ENCODE measurements at regions not wholly inside any gene's neighbourhood (a gene's known extent, or its start where the extent isn't known, plus 50 kb on each side); places are given as distances from the start of the nearest gene placed in this dataset.

DNA sequence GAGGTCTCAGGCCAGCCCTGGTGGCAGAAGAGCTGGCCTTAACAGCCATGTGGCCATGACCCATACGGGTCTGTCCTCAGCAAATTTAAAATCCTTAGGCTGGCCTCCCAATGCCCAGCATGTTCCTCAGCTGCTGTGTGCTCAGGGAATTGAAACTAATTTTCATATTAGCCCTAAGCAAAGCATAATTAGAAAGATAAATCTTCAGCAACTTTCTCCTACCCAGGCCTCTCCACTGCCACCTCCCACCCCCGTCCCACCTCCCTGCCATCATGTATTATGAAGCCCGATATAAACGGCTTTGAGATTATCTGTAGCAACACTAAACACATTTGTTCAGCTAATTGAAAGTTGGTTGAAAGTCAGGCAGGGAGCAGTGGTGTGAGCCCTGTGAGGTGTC, 178.8 kb upstream of the NTM start:
- Histone ChIP-seq H3K9ac (ENCODE audit: extremely low read depth, insufficient read length, low read length) (no peak overlapping the region), H2BK5ac (ENCODE audit: insufficient read length, low read length) (no peak overlapping the region), H3K27me3 (ENCODE audit: insufficient read depth, low read length) (no peaks in the 10 kb centered on the region), H4K8ac (replicated peaks; ENCODE audit: insufficient read length, low read depth, low read length) (no peak overlapping the region), H2BK120ac (ENCODE audit: low read depth, low read length, poor library complexity, severe bottlenecking) (no peak overlapping the region), H2BK20ac (ENCODE audit: low read depth, low read length, poor library complexity, severe bottlenecking) (no peak overlapping the region), H3K18ac (ENCODE audit: insufficient read length, low read depth, low read length) (no peak overlapping the region), H4K5ac (ENCODE audit: insufficient read length, low read depth, low read length) (no peak overlapping the region), H2BK15ac (ENCODE audit: low read depth, low read length) (no peak overlapping the region), H4K20me1 (ENCODE audit: control insufficient read depth, insufficient read depth, insufficient read length) (no peaks in the 10 kb centered on the region), H3K4ac (ENCODE audit: low read depth, low read length) (no peak overlapping the region), H3K79me2 (ENCODE audit: insufficient read depth, low read length) (no peaks in the 10 kb centered on the region), H2BK12ac (ENCODE audit: insufficient read length, low read depth, low read length) (no peak overlapping the region), H2AFZ (ENCODE audit: low read length) (no peak overlapping the region), H3K27ac (ENCODE audit: insufficient read length, low read depth, low read length) (no peak overlapping the region), H3K4me1 (ENCODE audit: insufficient read depth, low read length) (0 out of 2 replicates have a peak, but pooled peaks cover 4% of the 10 kb centered on the region), H3T11ph (ENCODE audit: low read length) (no peak overlapping the region), H2AK5ac (ENCODE audit: insufficient read length, low read length) (no peak overlapping the region), H3K23me2 (ENCODE audit: insufficient read length, low read depth, low read length, poor library complexity, severe bottlenecking) (no peaks in the 10 kb centered on the region), H3K14ac (ENCODE audit: insufficient read depth, low read length) (no peak overlapping the region), H3K56ac (ENCODE audit: insufficient read length, low read depth, low read length) (no peak overlapping the region), H3K9me3 (ENCODE audit: control insufficient read depth, low read depth, low read length) (no peaks in the 10 kb centered on the region), H3K4me2 (ENCODE audit: insufficient read depth, insufficient read length, low read length) (no peak overlapping the region), H4K91ac (ENCODE audit: insufficient read length, low read depth, low read length) (no peak overlapping the region), H3K23ac (ENCODE audit: insufficient read length, low read depth, low read length) (no peak overlapping the region), H3K79me1 (ENCODE audit: insufficient read depth, low read depth, low read length, poor library complexity, severe bottlenecking) (no peaks in the 10 kb centered on the region)
- TF ChIP-seq, protein P1, sequence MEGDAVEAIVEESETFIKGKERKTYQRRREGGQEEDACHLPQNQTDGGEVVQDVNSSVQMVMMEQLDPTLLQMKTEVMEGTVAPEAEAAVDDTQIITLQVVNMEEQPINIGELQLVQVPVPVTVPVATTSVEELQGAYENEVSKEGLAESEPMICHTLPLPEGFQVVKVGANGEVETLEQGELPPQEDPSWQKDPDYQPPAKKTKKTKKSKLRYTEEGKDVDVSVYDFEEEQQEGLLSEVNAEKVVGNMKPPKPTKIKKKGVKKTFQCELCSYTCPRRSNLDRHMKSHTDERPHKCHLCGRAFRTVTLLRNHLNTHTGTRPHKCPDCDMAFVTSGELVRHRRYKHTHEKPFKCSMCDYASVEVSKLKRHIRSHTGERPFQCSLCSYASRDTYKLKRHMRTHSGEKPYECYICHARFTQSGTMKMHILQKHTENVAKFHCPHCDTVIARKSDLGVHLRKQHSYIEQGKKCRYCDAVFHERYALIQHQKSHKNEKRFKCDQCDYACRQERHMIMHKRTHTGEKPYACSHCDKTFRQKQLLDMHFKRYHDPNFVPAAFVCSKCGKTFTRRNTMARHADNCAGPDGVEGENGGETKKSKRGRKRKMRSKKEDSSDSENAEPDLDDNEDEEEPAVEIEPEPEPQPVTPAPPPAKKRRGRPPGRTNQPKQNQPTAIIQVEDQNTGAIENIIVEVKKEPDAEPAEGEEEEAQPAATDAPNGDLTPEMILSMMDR (conservative IDR thresholded peaks at IDR 0.05) = no peak
- Mint-ChIP-seq H3K9me3 (no peaks in the 10 kb centered on the region), H3K4me1 (peaks cover 19 to 32% of the 10 kb centered on the region in 2 experiments), H3K4me3 (no peak overlapping the region), H3K27ac (no peak overlapping the region), H3K27me3 (ENCODE audit: low read depth) (0 out of 2 replicates have a peak, but pooled peaks cover 3% of the 10 kb centered on the region), H3K36me3 (ENCODE audit: insufficient read depth in 1 of 3, low read depth in 3 of 3) (no peaks in the 10 kb centered on the region)
- no peak for DNase-seq
- no CpG with 5 or more reads among the region's 4 CpGs for WGBS (ENCODE audit: extremely low coverage, insufficient read length, low lambda C conversion rate)

Data from H9 (cell line).